PC-9 (cell line): ENCODE measurements at regions not wholly inside any gene's neighbourhood (a gene's known extent, or its start where the extent isn't known, plus 50 kb on each side); places are given as distances from the start of the nearest gene placed in this dataset.

Source experiments
- BruUV-seq: library from RNA; stranded (reverse); fragments of 400-500 nt; replicated peaks from 2 replicates; lab custom pipeline; 2021; lab: Mats Ljungman, UMichigan
- CTCF ChIA-PET: fragments of 300-600 bp; sonication (Branson Sonifier 250); formaldehyde crosslinking; loops from one replicate; lab custom pipeline; 2022; ENCODE audit warnings: antibody characterized with exemption; lab: Charles Lee
- POLR2A ChIA-PET: fragments of 300-600 bp; sonication (Branson Sonifier 250); formaldehyde crosslinking; loops from one replicate; lab custom pipeline; 2022; ENCODE audit warnings: antibody characterized with exemption; ENCODE audit not compliant: unreplicated experiment; lab: Charles Lee
- DNase-seq, 2 experiments: peaks; one replicate each; pipeline versions ENCODE4 v3.0.0 to v3.0.0-alpha.2; 2015 to 2022; ENCODE audit warnings: mixed read lengths in 1 of 2
- H2AFZ ChIP-seq: fragments of 200-600 bp; sonication (generic); 2 replicates; pipeline ENCODE4 v1.8.1; 2017; ENCODE audit warnings: antibody characterized with exemption
- H3F3A ChIP-seq: fragments of 200-600 bp; sonication (generic); 2 replicates; pipeline ENCODE4 v1.8.1; 2017; ENCODE audit warnings: antibody characterized with exemption, mild to moderate bottlenecking, low read depth; ENCODE audit not compliant: insufficient read depth
- H3K27ac ChIP-seq: fragments of 200-600 bp; sonication (generic); 2 replicates; pipeline ENCODE4 v1.6.1; 2016; ENCODE audit warnings: mixed run types
- H3K27me3 ChIP-seq: fragments of 200-600 bp; sonication (generic); 2 replicates; pipeline ENCODE4 v1.6.1; 2016; ENCODE audit warnings: low read depth, mixed run types; ENCODE audit not compliant: insufficient read depth
- H3K36me3 ChIP-seq: fragments of 200-600 bp; sonication (generic); 2 replicates; pipeline ENCODE4 v1.6.1; 2016; ENCODE audit warnings: low read depth, mixed run types
- H3K4me1 ChIP-seq: fragments of 200-600 bp; sonication (generic); replicated peaks from 2 replicates; pipeline ENCODE4 v1.6.1; 2016; ENCODE audit warnings: mixed run types; ENCODE audit not compliant: insufficient read depth
- H3K4me2 ChIP-seq: fragments of 200-600 bp; sonication (generic); 2 replicates; pipeline ENCODE4 v1.6.1; 2017; ENCODE audit warnings: mixed run types
- H3K4me3 ChIP-seq: fragments of 200-600 bp; sonication (generic); 2 replicates; pipeline ENCODE4 v1.6.1; 2016; ENCODE audit warnings: mixed run types
- H3K79me2 ChIP-seq: fragments of 200-600 bp; sonication (generic); 2 replicates; pipeline ENCODE4 v1.6.1; 2017; ENCODE audit warnings: low read depth, mixed run types
- H3K9me2 ChIP-seq: fragments of 200-600 bp; sonication (generic); 2 replicates; pipeline ENCODE4 v1.8.1; 2017; ENCODE audit warnings: mild to moderate bottlenecking; ENCODE audit not compliant: insufficient read depth
- H3K9me3 ChIP-seq: fragments of 200-600 bp; sonication (generic); 2 replicates; pipeline ENCODE4 v1.8.1; 2016; ENCODE audit warnings: low read depth; ENCODE audit not compliant: insufficient read depth
- H4K20me1 ChIP-seq: fragments of 200-600 bp; sonication (generic); 2 replicates; pipeline ENCODE4 v1.8.1; 2017; ENCODE audit not compliant: insufficient read depth
- CTCF ChIP-seq: fragments of 200-600 bp; sonication (generic); conservative IDR thresholded peaks from 2 replicates; pipeline ENCODE4 v1.6.1; 2017; ENCODE audit warnings: mixed run types, antibody characterized with exemption, mild to moderate bottlenecking, moderate library complexity
- EZH2 ChIP-seq: fragments of 200-600 bp; sonication (generic); IDR thresholded peaks from 2 replicates; pipeline ENCODE4 v1.8.0; 2017; ENCODE audit warnings: antibody characterized with exemption, low read depth
- intact Hi-C: fragments of 100-400 bp; cut with micrococcal nuclease; formaldehyde crosslinking; loops from one replicate; pipeline ENCODE4 v1.10.0; 2022; ENCODE audit not compliant: unreplicated experiment

- intact Hi-C loops, result no loop called here
- Histone ChIP-seq H3K4me2 (no peak overlapping the region), H3K27ac (no peak overlapping the region), H3F3A (no peaks in the 10 kb centered on the region), H4K20me1 (no peaks in the 10 kb centered on the region), H2AFZ (no peak overlapping the region), H3K4me3 (no peak overlapping the region), H3K79me2 (no peaks in the 10 kb centered on the region), H3K9me2 (no peaks in the 10 kb centered on the region), H3K4me1 (no peaks in the 10 kb centered on the region), H3K27me3 (no peaks in the 10 kb centered on the region), H3K36me3 (no peaks in the 10 kb centered on the region), H3K9me3 (no peaks in the 10 kb centered on the region)
- ChIA-PET CTCF (no interaction called here), POLR2A (no interaction called here)
- TF ChIP-seq CTCF (no peak), EZH2 (no peak)
- BruUV-seq, result no TSS peak
- DNase-seq, result no peak
Measured at GRCh38 chr2:167489325-167489724, 601.0 kb downstream of the XIRP2 start.

- CTCF ChIA-PET, result no interaction called here
- no peaks in the 10 kb centered on the region for H3K9me3 ChIP-seq
- no peak for DNase-seq
Measured at GRCh38 chr2:167487728-167488127, 599.4 kb downstream of the XIRP2 start.

GRCh38 chr2:167484875-167485274 is 596.6 kb downstream of the XIRP2 start:
- intact Hi-C loops, result no loop called here
- Histone ChIP-seq H3K27ac (no peak overlapping the region), H3K4me2 (no peak overlapping the region), H3K9me2 (no peaks in the 10 kb centered on the region), H3K4me1 (no peaks in the 10 kb centered on the region), H3K4me3 (no peak overlapping the region), H3K9me3 (no peaks in the 10 kb centered on the region), H3K27me3 (no peaks in the 10 kb centered on the region), H3K36me3 (no peaks in the 10 kb centered on the region), H4K20me1 (no peaks in the 10 kb centered on the region), H3K79me2 (no peaks in the 10 kb centered on the region), H3F3A (no peaks in the 10 kb centered on the region), H2AFZ (no peak overlapping the region)
- BruUV-seq, result no TSS peak
- TF ChIP-seq CTCF (no peak), EZH2 (no peak)
- POLR2A ChIA-PET, result interaction anchor here (0.5 kb wide), 1 partner anchor 1905 kb away, joined by 3 read pairs; no protein-coding TSS in a partner anchor
- CTCF ChIA-PET, result no interaction called here
- DNase-seq, result no peak

More at GRCh38 chr2:167487728-167488127, 599.4 kb downstream of the XIRP2 start:
- no peak overlapping the region for H3K4me3 ChIP-seq
- no peaks in the 10 kb centered on the region for H3K4me1 ChIP-seq
- H3K4me2 ChIP-seq, result no peak overlapping the region
- TF ChIP-seq EZH2 (no peak), CTCF (no peak)
- H4K20me1 ChIP-seq, result no peaks in the 10 kb centered on the region
- H3K36me3 ChIP-seq, result no peaks in the 10 kb centered on the region
- H3K79me2 ChIP-seq, result no peaks in the 10 kb centered on the region
- H3K27ac ChIP-seq, result no peak overlapping the region
- no peaks in the 10 kb centered on the region for H3F3A ChIP-seq
- H3K9me2 ChIP-seq, result no peaks in the 10 kb centered on the region
- BruUV-seq, result no TSS peak
- H3K27me3 ChIP-seq, result no peaks in the 10 kb centered on the region
- intact Hi-C loops, result no loop called here
- POLR2A ChIA-PET, result no interaction called here
- H2AFZ ChIP-seq, result no peak overlapping the region
